ENCODE measurements at regions not wholly inside any gene's neighbourhood (a gene's known extent, or its start where the extent isn't known, plus 50 kb on each side); places are given as distances from the start of the nearest gene placed in this dataset.

DNA sequence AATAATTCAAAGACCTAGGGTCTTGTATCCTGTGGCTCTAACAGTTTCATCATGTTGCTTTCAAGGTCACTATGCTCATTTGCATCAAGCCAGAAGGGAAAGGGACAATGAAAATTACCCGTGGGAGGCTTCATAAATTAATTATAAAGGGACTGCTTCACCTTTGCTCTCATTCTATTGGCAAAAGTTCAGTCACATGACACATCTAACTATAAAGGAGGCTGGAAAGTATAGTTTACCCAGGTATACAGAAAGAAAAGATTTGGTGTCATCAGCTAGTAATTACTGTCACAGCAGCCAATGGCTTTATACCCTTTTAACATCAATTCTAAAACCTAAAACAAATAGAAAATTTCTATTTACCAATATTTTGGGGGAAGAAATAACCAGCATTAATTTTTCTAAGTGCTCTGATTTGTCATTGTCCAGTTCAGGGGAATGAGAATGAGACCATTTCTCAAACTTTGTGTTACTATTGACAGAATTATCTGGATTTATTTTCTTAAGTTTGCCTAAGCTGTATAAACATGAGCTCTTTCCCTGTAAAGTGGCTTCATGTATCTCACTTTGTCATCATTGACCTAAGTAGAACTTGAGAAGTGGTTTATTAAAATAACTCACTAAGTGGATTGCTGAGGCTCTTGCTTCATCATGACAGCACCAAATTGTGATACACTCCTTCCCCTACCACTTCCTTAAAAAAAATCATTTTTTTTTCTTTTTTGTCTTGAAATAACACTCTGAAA lies 257.7 kb upstream of the PEX5L start:
- TF ChIP-seq CEBPB (IDR thresholded peaks at IDR 0.05) (no peak), EP300 (IDR thresholded peaks at IDR 0.05) (no peak), RNF2 (IDR thresholded peaks at IDR 0.05; ENCODE audit: borderline replicate concordance, low read depth) (no peak), ZFP36 (IDR thresholded peaks at IDR 0.05; ENCODE audit: borderline replicate concordance, partially characterized antibody) (no peak), POLR2A (IDR thresholded peaks at IDR 0.05; ENCODE audit: low read length) (no peak), SMC3 (IDR thresholded peaks at IDR 0.05) (no peak)
- TF ChIP-seq, protein P1, sequence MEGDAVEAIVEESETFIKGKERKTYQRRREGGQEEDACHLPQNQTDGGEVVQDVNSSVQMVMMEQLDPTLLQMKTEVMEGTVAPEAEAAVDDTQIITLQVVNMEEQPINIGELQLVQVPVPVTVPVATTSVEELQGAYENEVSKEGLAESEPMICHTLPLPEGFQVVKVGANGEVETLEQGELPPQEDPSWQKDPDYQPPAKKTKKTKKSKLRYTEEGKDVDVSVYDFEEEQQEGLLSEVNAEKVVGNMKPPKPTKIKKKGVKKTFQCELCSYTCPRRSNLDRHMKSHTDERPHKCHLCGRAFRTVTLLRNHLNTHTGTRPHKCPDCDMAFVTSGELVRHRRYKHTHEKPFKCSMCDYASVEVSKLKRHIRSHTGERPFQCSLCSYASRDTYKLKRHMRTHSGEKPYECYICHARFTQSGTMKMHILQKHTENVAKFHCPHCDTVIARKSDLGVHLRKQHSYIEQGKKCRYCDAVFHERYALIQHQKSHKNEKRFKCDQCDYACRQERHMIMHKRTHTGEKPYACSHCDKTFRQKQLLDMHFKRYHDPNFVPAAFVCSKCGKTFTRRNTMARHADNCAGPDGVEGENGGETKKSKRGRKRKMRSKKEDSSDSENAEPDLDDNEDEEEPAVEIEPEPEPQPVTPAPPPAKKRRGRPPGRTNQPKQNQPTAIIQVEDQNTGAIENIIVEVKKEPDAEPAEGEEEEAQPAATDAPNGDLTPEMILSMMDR (IDR thresholded peaks at IDR 0.05) = no peak
- TF ChIP-seq, protein P2, sequence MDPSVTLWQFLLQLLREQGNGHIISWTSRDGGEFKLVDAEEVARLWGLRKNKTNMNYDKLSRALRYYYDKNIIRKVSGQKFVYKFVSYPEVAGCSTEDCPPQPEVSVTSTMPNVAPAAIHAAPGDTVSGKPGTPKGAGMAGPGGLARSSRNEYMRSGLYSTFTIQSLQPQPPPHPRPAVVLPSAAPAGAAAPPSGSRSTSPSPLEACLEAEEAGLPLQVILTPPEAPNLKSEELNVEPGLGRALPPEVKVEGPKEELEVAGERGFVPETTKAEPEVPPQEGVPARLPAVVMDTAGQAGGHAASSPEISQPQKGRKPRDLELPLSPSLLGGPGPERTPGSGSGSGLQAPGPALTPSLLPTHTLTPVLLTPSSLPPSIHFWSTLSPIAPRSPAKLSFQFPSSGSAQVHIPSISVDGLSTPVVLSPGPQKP (IDR thresholded peaks at IDR 0.05; ENCODE audit: low read depth, low read length) = no peak
- TF ChIP-seq, protein P3, sequence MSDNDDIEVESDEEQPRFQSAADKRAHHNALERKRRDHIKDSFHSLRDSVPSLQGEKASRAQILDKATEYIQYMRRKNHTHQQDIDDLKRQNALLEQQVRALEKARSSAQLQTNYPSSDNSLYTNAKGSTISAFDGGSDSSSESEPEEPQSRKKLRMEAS (IDR thresholded peaks at IDR 0.05) = no peak
